ENCODE measurements at regions not wholly inside any gene's neighbourhood (a gene's known extent, or its start where the extent isn't known, plus 50 kb on each side); places are given as distances from the start of the nearest gene placed in this dataset.

DNA sequence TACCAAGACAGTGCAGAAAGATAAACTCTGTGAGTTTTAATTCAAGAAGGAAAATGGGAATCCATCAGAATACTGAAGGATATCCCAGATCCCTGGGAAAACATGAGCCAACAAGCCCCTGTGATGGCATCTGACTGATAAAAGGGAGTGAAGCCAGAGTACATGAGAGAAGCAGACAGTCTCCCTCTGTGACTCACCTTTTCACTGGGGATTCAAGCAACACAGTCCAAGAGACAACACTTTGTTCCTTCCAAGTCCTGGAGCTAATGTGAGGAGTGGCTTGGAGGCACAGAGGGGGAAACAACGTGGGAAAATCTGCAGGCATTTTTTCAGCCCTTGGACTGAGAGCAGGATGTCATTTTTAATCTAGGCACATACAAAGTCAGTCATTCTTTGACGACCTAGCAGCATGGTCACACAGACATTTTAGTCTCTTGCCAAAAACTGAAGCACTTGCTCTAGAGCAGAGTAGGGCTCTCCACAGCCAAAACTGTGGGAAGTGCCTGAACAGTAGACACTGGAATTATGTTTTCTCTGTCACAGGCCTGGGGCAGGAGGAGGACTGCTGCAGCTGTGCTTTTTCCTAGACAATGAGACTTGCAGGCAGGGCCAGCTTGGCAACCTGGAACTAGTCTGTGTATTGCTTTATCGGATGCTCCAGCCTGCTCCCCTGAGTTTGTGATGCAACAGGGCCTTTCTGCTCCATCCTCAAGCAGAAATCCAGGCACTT is 465.0 kb upstream of the GJE1 start:
- no peak for DNase-seq

GRCh38 chr6:141666187-141666586 is 466.5 kb upstream of the GJE1 start:
- no peak for DNase-seq

DNA sequence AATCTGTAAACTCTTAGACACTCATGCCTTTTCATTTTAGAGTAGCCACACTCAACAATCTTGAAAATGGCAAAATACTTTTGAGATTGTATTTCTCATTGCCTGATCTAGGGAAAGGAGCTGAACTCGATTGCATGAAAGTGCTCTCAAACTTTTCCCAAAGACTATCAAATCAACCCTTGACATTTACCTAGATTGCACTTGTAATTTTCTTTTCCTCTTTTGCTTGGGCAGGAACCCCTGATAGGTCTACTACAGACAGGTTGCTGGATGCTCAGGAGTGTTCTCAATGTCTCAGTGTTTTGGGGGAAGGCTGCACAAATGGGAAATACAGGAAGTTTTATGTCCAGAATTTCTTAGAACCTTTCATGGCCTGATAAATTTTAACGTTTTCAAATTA is 468.0 kb upstream of the GJE1 start:
- no peak for DNase-seq

- no peak for DNase-seq
Observed at GRCh38 chr6:141659582-141659981, 473.1 kb upstream of the GJE1 start.

DNA sequence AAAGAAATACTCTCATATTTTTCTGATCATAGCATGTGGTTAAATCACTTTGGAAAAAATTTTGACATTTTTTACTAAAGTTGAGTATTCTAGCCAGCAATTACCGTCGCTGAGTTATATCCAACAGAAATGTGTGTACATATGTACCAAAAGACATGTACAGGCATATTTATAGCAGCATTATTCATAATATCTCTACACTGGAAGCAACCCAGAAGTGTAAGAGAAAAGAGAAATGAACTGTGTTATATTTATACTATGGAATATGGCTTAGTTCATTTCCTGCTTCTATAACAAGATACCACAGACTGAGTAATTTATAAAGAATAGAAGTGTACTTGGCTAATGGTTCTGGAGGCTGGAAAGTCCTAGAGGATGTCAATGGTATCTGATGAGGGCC is 474.0 kb upstream of the GJE1 start:
- no peak for DNase-seq

DNA sequence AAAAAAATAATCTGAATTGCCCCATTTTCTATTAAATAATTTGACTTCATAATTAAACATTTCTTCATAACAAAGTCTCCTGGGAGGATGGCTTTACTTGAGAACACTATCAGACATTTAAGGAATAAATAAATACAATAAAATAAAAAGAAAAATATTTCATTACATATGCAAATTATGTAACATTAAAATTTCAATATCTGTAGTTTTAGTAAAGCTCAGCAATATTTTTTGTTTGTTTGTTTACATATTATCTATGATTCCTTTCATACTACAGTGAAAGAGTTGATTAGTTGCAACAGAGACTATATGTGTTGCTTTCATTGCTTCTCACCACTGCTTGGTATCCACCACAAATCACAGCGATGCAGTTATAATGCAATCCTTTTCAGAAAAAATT is 474.9 kb upstream of the GJE1 start:
- no peak for DNase-seq

DNA sequence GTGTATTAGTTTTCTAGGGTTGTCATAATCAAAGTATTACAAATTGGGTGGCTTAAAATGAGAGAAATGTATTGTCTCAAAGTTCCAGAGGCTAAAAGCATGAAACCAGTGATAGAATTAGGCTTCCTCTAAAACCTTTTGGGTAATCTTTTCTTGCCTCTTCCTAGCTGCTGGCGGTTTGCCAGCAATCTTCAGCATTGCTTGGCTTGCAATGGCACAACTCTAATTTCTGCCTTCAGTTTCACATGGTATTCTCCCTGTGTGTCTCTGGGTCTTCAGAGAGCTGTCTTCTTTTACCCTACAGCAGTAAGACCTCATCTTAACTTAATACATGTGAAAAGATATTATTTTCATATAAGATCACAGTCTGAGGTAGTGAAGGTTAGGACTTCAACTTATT is 479.1 kb upstream of the GJE1 start:
- no peak for DNase-seq

- DNase-seq, result no peak
Observed at GRCh38 chr6:141641951-141642350, 490.8 kb upstream of the GJE1 start.

DNA sequence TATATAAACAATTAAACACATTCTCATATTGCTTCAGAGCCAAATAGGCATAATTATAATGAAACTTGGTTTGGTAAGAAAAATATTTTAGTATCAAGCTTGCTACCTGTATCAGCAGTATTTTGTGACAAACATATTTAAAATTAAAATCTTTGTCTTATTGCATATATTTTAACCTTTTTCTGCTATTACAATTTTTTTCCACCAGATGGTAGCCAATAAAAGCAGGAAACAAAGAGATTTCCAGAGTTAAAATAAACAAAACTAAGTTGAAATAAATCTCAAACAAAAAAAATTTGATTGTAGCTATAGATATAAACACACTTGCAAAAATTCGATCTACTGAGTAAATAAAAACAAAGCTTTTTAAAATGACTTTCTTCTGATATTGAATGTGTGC is 491.3 kb upstream of the GJE1 start:
- no peak for DNase-seq

DNA sequence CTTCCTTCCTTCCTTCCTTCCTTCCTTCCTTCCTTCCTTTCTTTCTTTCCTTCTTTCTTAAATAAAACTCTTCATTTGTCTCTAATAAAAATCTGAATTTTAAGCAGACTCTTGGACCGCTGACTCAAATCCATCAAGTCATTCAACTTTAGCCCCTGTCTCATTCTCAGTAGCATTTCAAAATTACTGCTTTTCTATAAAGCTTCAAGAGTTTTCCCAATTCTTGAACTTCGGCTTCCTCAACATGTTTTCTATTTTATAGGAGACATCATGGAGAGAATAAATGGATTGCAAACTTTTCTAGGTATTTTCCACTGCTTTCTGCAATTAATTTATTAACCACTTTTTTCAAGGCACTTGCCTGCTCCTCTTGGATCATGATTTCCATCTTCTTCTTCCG is 497.1 kb upstream of the GJE1 start:
- no peak for DNase-seq

DNA sequence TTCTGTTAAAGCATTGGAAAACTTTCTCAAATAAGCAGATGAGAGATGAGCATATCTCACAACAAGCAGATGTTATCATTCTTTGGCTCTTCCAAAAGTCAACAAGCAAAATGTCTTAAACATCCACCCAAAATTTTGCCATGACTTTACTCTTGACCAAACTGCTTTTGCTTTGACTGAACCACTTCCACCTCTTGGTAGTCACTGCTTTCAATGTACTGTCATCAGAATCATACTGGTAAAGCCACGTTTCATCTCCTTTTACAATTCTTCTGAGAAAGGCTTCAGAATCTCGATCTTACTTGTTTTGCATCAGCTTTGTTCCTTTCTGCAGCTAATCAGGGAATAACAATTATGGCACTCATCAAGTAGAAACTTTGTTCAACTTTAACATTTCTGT is 498.5 kb upstream of the GJE1 start:
- no peak for DNase-seq

DNA sequence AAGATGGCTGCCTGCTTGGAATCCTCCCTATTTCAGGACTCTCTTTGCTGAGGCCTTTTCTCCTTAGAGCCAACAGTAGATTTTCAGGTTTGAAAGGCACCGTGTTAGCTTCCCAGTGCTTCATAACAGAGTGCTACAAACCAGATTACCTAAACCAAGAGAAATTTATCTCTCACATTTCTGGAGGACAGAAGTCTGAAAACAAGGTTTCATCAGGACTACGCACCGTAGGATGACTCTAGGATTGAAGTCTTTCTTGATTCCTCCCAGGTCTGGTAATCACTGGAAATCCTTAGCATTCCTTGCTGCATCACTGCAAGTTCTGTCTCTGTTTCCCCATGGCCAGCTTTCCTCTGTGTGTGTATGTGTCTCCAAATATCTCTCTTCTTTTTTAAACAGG is 508.4 kb upstream of the GJE1 start:
- no peak for DNase-seq

DNA sequence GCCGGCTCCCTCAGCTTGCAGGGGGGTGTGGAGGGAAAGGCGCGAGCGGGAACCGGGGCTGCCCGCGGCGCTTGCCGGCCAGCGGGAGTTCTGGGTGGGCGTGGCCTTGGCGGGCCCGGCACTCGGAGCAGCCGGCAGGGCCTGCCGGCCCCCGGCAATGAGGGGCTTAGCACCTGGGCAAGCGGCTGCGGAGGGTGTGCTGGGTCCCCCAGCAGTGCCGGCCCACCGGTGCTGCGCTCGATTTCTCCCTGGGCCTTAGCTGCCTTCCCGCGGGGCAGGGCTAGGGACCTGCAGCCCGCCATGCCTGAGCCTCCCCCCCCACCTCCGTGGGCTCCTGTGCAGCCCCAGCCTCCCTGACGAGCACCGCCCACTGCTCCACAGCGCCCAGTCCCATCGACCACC is 514.5 kb upstream of the GJE1 start:
- DNase-seq, result no peak

DNA sequence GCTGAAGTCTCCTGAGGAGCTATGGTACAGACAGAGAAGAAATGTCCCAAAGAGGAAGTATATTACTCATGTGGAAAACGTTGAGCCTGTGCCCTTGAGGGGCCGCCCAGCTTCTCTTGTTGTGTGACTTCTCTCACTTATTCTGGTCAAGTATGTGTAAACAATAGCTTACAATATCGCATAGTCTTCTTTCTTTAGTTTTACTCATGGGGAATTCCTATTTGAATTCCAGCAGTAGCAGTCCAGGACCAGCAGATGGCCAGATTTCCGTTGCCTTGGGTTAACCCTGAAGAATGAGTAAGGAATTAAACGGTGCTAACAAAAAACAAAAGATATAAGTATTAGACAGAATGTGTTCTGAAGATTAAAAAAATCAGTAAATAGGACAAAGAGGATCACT is 522.0 kb upstream of the GJE1 start:
- no peak for DNase-seq

DNA sequence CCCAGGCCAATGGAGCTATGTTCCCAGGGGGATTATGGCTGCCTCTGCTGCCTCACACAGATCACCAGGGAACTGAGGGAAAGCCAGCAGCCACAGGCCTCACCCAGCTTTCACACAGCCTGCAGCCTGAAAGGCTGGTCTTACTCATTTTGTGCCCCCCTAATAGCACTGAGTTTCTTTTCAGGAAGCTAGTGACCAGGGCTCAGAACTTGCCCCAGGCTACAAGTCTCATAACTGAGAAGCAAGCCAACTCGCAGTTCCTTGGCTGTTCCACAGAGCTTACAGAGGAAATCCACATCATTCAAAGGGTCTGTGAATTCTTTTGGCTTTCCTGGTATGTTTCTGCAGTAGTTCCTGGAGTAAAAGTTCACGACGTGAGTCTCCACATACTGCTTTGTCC is 524.8 kb upstream of the GJE1 start:
- no peak for DNase-seq

GRCh38 chr6:141598487-141598886 is 534.2 kb upstream of the GJE1 start:
- DNase-seq, result no peak

DNA sequence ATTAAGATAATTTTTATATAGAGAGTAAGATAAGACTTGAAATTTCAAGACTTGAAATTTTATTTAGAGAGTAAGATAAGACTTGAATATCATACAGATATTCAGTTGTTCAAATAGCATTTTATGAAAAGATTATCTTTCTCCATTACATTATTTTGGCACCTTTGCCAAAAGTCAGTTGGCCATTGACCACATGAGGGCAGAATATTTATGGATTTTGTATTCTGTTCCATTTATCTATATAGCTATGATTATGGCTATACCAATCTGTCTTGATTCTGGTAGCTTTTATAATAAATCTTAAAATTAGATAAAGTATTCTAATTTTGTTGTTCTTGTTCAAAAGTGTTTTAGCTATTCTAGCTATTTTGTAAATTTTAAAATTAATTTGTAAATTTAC is 537.9 kb upstream of the GJE1 start:
- DNase-seq, result no peak

- DNase-seq, result no peak
Observed at GRCh38 chr6:141593311-141593710, 539.4 kb upstream of the GJE1 start.

DNA sequence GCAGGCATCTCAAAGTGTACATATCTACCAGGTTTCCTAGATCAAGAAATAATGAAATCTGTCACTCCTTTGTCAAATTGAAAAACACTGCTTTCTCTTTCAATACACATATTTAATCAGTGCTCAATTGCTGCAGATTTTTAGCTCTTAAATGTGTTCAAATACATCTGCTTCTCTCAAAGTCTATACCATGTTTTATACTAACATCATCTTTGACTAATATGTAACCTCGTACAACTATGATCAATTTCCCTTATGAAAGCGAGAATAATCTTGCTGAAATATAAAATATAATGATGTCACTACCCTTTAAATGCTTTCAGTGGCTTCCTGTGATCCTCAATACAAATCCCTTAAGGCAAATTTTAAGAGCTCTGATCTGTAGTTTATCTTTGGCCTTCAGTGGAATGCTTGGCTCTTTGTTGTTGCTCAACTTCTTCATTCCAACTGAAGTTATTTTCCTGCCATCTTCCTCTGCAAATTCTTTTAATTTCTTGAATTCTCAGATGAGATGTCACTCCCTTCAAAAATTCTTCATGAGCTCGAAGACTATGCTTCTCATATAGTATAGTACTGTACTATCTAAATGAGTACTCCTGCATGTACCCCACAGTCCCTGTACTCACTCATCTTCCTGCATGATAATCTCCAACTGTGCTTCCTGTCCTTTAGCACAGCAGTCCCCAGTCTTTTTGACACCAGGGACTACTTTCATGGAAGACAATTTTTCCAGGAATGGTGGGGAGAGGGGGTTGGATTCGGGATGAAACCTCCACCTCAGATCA is 545.1 kb upstream of the GJE1 start:
- no peak for DNase-seq

GRCh38 chr6:141580988-141581552 is 551.7 kb upstream of the GJE1 start:
- no peak for DNase-seq

DNA sequence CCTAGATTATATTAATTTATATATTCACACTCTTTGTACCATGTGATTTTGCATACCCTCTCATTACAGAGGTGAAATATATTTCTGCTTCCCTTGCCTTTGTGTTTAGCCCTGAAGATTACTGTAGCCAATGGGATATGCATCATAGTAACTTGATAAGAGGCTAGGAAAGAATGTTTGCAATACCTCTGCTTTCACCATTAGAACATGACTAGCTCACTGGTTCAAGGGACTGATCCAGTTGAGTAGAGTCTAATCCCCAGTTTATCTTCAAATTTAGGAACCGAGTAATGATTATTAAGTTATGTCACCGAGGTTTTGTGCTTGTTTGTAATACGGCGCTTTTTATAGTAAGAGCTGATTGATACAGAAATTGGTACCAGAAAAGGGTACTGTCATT is 552.6 kb upstream of the GJE1 start:
- no peak for DNase-seq

- no peak for DNase-seq
Observed at GRCh38 chr6:141576751-141577150, 556.0 kb upstream of the GJE1 start.

DNA sequence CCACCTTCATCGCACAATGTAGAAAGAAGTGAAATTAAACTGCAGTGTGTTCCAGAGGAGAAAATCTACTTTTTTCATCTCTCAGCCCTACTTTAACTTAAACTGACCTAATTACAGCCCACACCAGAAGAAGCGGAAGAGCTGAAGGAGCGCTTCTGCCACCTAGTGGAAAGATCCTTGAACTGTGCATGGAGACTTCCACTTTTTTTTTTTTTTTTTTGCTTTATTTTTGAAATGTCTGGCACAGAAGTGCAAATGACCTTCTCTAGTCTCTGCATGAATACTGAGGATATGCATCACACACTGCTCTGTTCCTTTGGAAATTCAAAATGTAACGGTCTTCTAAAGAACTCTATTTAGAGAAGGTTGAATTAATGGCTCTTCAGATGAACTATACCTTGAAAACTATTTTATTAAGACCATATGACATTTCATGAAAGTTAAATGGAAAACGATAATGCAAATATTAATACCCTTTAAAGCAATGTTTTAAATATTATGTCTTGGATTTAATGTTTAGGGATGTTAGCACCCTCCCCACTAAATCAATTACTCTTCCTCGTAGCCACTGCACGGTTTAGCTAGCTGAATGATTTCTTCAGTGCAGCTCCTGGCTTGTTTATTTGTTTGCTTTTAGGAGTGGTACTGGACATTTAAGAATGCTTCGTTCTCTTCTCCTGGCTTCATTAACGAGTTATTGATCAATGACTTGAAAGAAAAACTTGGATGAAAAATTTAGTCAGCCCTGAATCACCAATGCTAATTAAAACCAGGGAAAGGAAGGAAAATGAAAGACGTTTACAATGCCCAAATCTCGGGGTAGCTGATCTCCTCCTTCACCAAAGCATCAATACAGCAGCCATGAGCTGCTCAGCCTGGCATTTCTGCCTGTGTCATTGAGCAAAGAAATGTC is 569.6 kb upstream of the GJE1 start:
- peak; percentile 13 to 64 (median 45) for DNase-seq
